ENCODE measurements at regions not wholly inside any gene's neighbourhood (a gene's known extent, or its start where the extent isn't known, plus 50 kb on each side); places are given as distances from the start of the nearest gene placed in this dataset.

- FAIRE-seq (no peak), DNase-seq (ENCODE audit: insufficient read length, low spot score) (no peak)
- no peak for TF ChIP-seq TAF1 (IDR thresholded peaks at IDR 0.05; ENCODE audit: low read depth, low read length)
- TF ChIP-seq POLR2AphosphoS5 (IDR thresholded peaks at IDR 0.05; ENCODE audit: low read depth, low read length): no peak
- TF ChIP-seq SPI1 (IDR thresholded peaks at IDR 0.05; ENCODE audit: low read depth, low read length): no peak
- TF ChIP-seq POLR2A (IDR thresholded peaks at IDR 0.05; ENCODE audit: low read depth, low read length): no peak
- no peak for TF ChIP-seq PAX5 (IDR thresholded peaks at IDR 0.05; ENCODE audit: insufficient read depth, low read length, severe bottlenecking)
- TF ChIP-seq POU2F2 (IDR thresholded peaks at IDR 0.05; ENCODE audit: low read depth, low read length): no peak
Observed at GRCh38 chr5:97657239-97657638, 474.2 kb upstream of the RIOK2 start.

DNA sequence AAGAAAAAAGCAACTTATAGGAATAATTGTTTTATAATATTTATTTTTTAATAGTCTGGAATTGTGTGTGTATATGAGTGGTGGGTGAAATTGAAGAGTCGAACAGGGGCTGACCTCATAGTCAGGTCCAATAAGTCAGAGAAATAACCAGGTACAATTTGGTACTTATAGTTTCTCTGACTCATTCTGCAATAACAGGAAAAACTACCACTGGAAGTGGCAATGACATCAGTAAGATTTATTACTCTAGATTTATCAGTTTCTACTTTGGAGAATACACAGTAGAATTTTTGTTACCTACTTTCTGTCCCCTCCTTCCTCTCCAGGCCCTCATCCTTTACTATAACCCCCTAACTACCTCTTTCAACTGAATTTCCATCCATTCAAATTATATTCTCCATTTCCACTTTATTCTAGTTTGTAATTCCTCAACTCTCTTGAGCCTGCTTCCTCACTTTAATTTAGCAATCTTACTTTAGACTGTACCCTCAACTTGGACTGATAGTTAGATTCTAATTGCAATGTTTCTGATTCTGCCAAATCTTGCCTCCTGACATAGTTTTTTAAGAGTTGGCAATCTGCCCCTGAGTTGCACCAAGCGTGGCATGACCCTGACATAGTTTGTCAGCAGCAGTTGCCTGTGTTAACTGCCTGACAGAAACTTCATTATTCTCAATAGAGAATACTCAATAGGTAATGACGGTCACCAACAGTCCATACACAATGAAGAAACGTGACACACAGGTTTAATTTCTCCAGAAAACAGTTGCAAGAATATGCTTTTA is 475.3 kb upstream of the RIOK2 start:
- FAIRE-seq: no peak
- DNase-seq (ENCODE audit: insufficient read length, low spot score): no peak
- TF ChIP-seq POLR2A (IDR thresholded peaks at IDR 0.05; ENCODE audit: low read depth, low read length) (no peak), SPI1 (IDR thresholded peaks at IDR 0.05; ENCODE audit: low read depth, low read length) (no peak), TAF1 (IDR thresholded peaks at IDR 0.05; ENCODE audit: low read depth, low read length) (no peak), PAX5 (IDR thresholded peaks at IDR 0.05; ENCODE audit: insufficient read depth, low read length, severe bottlenecking) (no peak), POU2F2 (IDR thresholded peaks at IDR 0.05; ENCODE audit: low read depth, low read length) (no peak), POLR2AphosphoS5 (IDR thresholded peaks at IDR 0.05; ENCODE audit: low read depth, low read length) (no peak)

DNA sequence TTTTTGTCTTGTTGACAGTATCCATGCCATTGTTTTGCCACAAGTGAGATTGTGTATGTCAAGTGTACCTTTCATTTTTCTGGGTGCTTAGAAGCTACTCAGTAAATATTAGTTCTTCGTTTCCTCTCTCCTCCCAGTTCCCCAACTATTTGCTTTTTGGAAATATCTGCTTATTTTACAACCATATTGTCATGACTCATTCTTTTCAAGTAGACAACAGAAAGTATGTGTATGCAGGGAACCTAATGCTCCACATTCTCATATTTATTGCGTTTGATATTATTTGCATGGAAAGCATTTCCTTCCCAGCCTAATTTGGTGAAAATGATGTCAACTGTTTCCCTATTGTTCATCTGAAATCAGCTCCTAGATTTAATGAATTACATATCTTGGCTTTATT is 483.7 kb upstream of the RIOK2 start:
- DNase-seq (ENCODE audit: insufficient read length, low spot score) (no peak), FAIRE-seq (no peak)
- TF ChIP-seq SPI1 (IDR thresholded peaks at IDR 0.05; ENCODE audit: low read depth, low read length): no peak
- TF ChIP-seq TAF1 (IDR thresholded peaks at IDR 0.05; ENCODE audit: low read depth, low read length): no peak
- no peak for TF ChIP-seq POLR2A (IDR thresholded peaks at IDR 0.05; ENCODE audit: low read depth, low read length)
- no peak for TF ChIP-seq POLR2AphosphoS5 (IDR thresholded peaks at IDR 0.05; ENCODE audit: low read depth, low read length)
- TF ChIP-seq PAX5 (IDR thresholded peaks at IDR 0.05; ENCODE audit: insufficient read depth, low read length, severe bottlenecking): no peak
- TF ChIP-seq POU2F2 (IDR thresholded peaks at IDR 0.05; ENCODE audit: low read depth, low read length): no peak

- TF ChIP-seq TAF1 (IDR thresholded peaks at IDR 0.05; ENCODE audit: low read depth, low read length) (no peak), POLR2AphosphoS5 (IDR thresholded peaks at IDR 0.05; ENCODE audit: low read depth, low read length) (no peak), PAX5 (IDR thresholded peaks at IDR 0.05; ENCODE audit: insufficient read depth, low read length, severe bottlenecking) (no peak), POLR2A (IDR thresholded peaks at IDR 0.05; ENCODE audit: low read depth, low read length) (no peak), SPI1 (IDR thresholded peaks at IDR 0.05; ENCODE audit: low read depth, low read length) (no peak)
- DNase-seq (ENCODE audit: insufficient read length, low spot score) (no peak), FAIRE-seq (no peak)
Observed at GRCh38 chr5:97670447-97670846, 487.4 kb upstream of the RIOK2 start.

GRCh38 chr5:97676608-97677007 is 493.6 kb upstream of the RIOK2 start:
- FAIRE-seq (no peak), DNase-seq (ENCODE audit: insufficient read length, low spot score) (no peak)
- no peak for TF ChIP-seq POLR2A (IDR thresholded peaks at IDR 0.05; ENCODE audit: low read depth, low read length)
- no peak for TF ChIP-seq POU2F2 (IDR thresholded peaks at IDR 0.05; ENCODE audit: low read depth, low read length)
- TF ChIP-seq SPI1 (IDR thresholded peaks at IDR 0.05; ENCODE audit: low read depth, low read length): peak; percentile 66
- no peak for TF ChIP-seq PAX5 (IDR thresholded peaks at IDR 0.05; ENCODE audit: insufficient read depth, low read length, severe bottlenecking)

- no peak for FAIRE-seq
- DNase-seq (ENCODE audit: insufficient read length, low spot score): no peak
- TF ChIP-seq POU2F2 (IDR thresholded peaks at IDR 0.05; ENCODE audit: low read depth, low read length) (no peak), SPI1 (IDR thresholded peaks at IDR 0.05; ENCODE audit: low read depth, low read length) (no peak), POLR2A (IDR thresholded peaks at IDR 0.05; ENCODE audit: low read depth, low read length) (no peak), TAF1 (IDR thresholded peaks at IDR 0.05; ENCODE audit: low read depth, low read length) (no peak), PAX5 (IDR thresholded peaks at IDR 0.05; ENCODE audit: insufficient read depth, low read length, severe bottlenecking) (no peak), POLR2AphosphoS5 (IDR thresholded peaks at IDR 0.05; ENCODE audit: low read depth, low read length) (no peak)
Observed at GRCh38 chr5:97694091-97694490, 511.0 kb upstream of the RIOK2 start.

- DNase-seq (ENCODE audit: insufficient read length, low spot score) (no peak), FAIRE-seq (no peak)
- no peak for TF ChIP-seq POLR2A (IDR thresholded peaks at IDR 0.05; ENCODE audit: low read depth, low read length)
- TF ChIP-seq POU2F2 (IDR thresholded peaks at IDR 0.05; ENCODE audit: low read depth, low read length): no peak
- no peak for TF ChIP-seq TAF1 (IDR thresholded peaks at IDR 0.05; ENCODE audit: low read depth, low read length)
- TF ChIP-seq SPI1 (IDR thresholded peaks at IDR 0.05; ENCODE audit: low read depth, low read length): no peak
- TF ChIP-seq PAX5 (IDR thresholded peaks at IDR 0.05; ENCODE audit: insufficient read depth, low read length, severe bottlenecking): no peak
- TF ChIP-seq POLR2AphosphoS5 (IDR thresholded peaks at IDR 0.05; ENCODE audit: low read depth, low read length): no peak
Observed at GRCh38 chr5:97714424-97714823, 531.4 kb upstream of the RIOK2 start.

DNA sequence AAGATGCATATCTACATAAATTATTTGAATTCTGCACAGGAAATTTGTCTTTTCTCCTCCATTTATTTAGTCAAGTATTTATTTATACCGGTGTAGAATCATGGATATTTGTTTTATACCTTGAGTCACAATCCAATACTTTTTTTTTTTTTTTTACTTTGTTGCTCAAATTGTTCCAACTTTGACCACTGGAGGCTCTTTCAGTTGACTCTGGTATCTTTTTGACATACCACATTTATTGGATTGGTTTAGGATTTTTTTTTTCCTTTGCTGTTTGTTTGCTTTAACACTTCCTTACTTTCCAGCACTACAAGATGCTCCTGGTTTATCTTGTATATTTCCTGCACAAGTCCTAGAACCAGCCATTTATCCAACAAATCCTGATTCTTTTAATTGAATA is 543.1 kb upstream of the RIOK2 start:
- no peak for DNase-seq (ENCODE audit: insufficient read length, low spot score)
- TF ChIP-seq PAX5 (IDR thresholded peaks at IDR 0.05; ENCODE audit: insufficient read depth, low read length, severe bottlenecking): no peak
- no peak for TF ChIP-seq TAF1 (IDR thresholded peaks at IDR 0.05; ENCODE audit: low read depth, low read length)
- FAIRE-seq: no peak

- no peak for DNase-seq (ENCODE audit: insufficient read length, low spot score)
- no peak for FAIRE-seq
- TF ChIP-seq POLR2AphosphoS5 (IDR thresholded peaks at IDR 0.05; ENCODE audit: low read depth, low read length): no peak
- TF ChIP-seq SPI1 (IDR thresholded peaks at IDR 0.05; ENCODE audit: low read depth, low read length): no peak
- TF ChIP-seq POLR2A (IDR thresholded peaks at IDR 0.05; ENCODE audit: low read depth, low read length): no peak
- no peak for TF ChIP-seq POU2F2 (IDR thresholded peaks at IDR 0.05; ENCODE audit: low read depth, low read length)
- no peak for TF ChIP-seq TAF1 (IDR thresholded peaks at IDR 0.05; ENCODE audit: low read depth, low read length)
Observed at GRCh38 chr5:97728920-97729319, 545.9 kb upstream of the RIOK2 start.

- no peak for TF ChIP-seq POLR2A (IDR thresholded peaks at IDR 0.05; ENCODE audit: low read depth, low read length)
- no peak for TF ChIP-seq POLR2AphosphoS5 (IDR thresholded peaks at IDR 0.05; ENCODE audit: low read depth, low read length)
- TF ChIP-seq PAX5 (IDR thresholded peaks at IDR 0.05; ENCODE audit: insufficient read depth, low read length, severe bottlenecking): no peak
- no peak for TF ChIP-seq SPI1 (IDR thresholded peaks at IDR 0.05; ENCODE audit: low read depth, low read length)
- TF ChIP-seq TAF1 (IDR thresholded peaks at IDR 0.05; ENCODE audit: low read depth, low read length): no peak
- no peak for TF ChIP-seq POU2F2 (IDR thresholded peaks at IDR 0.05; ENCODE audit: low read depth, low read length)
- DNase-seq (ENCODE audit: insufficient read length, low spot score): no peak
- FAIRE-seq: no peak
Observed at GRCh38 chr5:97729938-97730337, 546.9 kb upstream of the RIOK2 start.
